GM12875 (cell line): ENCODE measurements at regions not wholly inside any gene's neighbourhood (a gene's known extent, or its start where the extent isn't known, plus 50 kb on each side); places are given as distances from the start of the nearest gene placed in this dataset.

ENCODE experiments used
- H3K4me3 ChIP-seq: one replicate; pipeline ENCODE4 v1.5.1; 2011; ENCODE audit warnings: low read depth, low read length, control low read depth
- TF ChIP-seq, protein P1 (sequence below): IDR thresholded peaks from 2 replicates; pipeline ENCODE4 v1.5.1; 2011; ENCODE audit warnings: low read depth, mild to moderate bottlenecking, control low read depth, inconsistent platforms, low read length, moderate library complexity, borderline replicate concordance; ENCODE audit not compliant: insufficient read depth

DNA sequence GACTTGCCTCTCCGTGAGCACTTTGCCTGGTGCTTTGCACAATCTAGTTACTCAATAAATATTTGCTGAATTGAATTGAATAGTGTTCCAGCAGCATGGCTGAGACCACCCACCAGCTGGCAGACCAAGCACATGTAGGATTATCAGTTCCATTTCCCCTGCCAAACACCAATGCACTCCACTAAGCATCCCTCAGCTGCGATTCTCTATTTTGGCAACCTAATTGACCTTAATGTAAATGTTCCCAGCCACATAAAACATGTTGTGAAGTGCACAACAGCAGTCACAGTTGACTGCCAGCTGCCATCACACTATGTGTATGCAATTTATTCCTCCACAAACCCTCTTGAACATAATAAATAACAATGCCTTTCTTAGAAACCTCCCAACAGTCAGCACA is 1879.4 kb upstream of the PIK3C3 start:
- no peak overlapping the region for H3K4me3 ChIP-seq
- TF ChIP-seq, protein P1, sequence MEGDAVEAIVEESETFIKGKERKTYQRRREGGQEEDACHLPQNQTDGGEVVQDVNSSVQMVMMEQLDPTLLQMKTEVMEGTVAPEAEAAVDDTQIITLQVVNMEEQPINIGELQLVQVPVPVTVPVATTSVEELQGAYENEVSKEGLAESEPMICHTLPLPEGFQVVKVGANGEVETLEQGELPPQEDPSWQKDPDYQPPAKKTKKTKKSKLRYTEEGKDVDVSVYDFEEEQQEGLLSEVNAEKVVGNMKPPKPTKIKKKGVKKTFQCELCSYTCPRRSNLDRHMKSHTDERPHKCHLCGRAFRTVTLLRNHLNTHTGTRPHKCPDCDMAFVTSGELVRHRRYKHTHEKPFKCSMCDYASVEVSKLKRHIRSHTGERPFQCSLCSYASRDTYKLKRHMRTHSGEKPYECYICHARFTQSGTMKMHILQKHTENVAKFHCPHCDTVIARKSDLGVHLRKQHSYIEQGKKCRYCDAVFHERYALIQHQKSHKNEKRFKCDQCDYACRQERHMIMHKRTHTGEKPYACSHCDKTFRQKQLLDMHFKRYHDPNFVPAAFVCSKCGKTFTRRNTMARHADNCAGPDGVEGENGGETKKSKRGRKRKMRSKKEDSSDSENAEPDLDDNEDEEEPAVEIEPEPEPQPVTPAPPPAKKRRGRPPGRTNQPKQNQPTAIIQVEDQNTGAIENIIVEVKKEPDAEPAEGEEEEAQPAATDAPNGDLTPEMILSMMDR = no peak

DNA sequence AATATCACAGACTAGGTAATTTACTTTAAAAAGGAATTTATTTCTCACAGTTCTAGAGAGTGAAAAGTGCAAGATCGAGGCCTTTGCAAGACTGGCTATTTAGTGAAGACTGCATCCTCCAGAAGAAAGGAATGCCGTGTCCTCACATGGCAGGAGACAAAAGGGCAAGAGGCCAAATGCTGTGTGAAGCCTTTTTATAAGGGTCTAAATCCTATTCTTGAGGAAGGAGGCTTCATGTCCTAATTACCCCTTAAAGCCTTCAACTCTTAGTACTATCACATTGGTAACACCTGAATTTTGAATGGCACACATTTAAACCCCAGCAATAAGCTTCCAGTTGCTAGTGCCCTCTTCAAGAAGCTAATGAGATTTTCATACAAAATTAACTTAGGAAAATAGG is 1882.3 kb upstream of the PIK3C3 start:
- H3K4me3 ChIP-seq = no peak overlapping the region
- TF ChIP-seq, protein P1 = no peak

GRCh38 chr18:40066368-40066767 is 1888.7 kb upstream of the PIK3C3 start:
- no peak overlapping the region for H3K4me3 ChIP-seq
- TF ChIP-seq, protein P1 = no peak

DNA sequence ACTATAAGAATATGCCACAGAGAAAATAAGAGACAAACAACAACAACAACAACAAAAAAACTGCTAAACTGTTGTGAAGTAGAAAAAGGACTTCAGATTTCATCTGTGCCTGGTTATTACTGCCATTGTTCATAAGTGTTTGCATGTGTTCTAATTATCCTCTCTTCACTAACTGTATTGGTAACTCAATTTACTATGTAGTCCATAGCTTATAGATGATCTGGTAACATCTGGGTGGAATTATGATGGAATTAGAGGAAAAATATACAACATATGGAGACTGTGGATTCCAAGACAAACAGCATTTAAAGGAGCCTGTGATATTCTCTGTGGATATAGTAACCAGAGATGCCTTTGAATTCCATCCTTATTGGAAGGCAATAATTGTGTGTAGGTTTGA is 1891.5 kb upstream of the PIK3C3 start:
- H3K4me3 ChIP-seq = no peak overlapping the region
- TF ChIP-seq, protein P1 = no peak

GRCh38 chr18:40061086-40061485 is 1893.9 kb upstream of the PIK3C3 start:
- H3K4me3 ChIP-seq = no peak overlapping the region
- TF ChIP-seq, protein P1 = no peak

- H3K4me3 ChIP-seq = no peak overlapping the region
- TF ChIP-seq, protein P1 = no peak
Observed at GRCh38 chr18:40060562-40060961, 1894.5 kb upstream of the PIK3C3 start.

GRCh38 chr18:40058811-40059570 is 1896.0 kb upstream of the PIK3C3 start:
- TF ChIP-seq, protein P1 = no peak
- H3K4me3 ChIP-seq = no peak overlapping the region
